Heart left ventricle (tissue), 16 donors: ENCODE measurements at regions not wholly inside any gene's neighbourhood (a gene's known extent, or its start where the extent isn't known, plus 50 kb on each side); places are given as distances from the start of the nearest gene placed in this dataset.
A peak's percentile ranks its signal among the peaks of the same experiment; 100 is the strongest.

Experiments used
- ATAC-seq, 4 donors: fragments of 200-7000 bp; cut with Tn5 transposase; one replicate each; pipeline ENCODE4 v1.9.1; 2020 to 2022; ENCODE audit warnings: moderate library complexity in 4 of 4, mild to moderate bottlenecking in 3 of 4, moderate number of reproducible peaks in 1 of 4
- DNase-seq, 5 donors: peaks; one replicate each; pipeline ENCODE4 v3.0.0-alpha.2; 2020
- H3K27ac ChIP-seq, 12 donors: fragments of 200-600 bp; sonication (generic) in 4 of 12; one replicate each; pipeline versions ENCODE4 v1.5.0 to v1.8.0; 2016 to 2022; ENCODE audit warnings: mild to moderate bottlenecking in 2 of 12
- H3K27me3 ChIP-seq, 9 donors: fragments of 200-600 bp; sonication (generic) in 2 of 9; one replicate each; pipeline versions ENCODE4 v1.5.1 to v1.8.0; 2016 to 2022; ENCODE audit warnings: mild to moderate bottlenecking in 3 of 9
- H3K36me3 ChIP-seq, 9 donors: fragments of 200-600 bp; sonication (generic) in 2 of 9; one replicate each; pipeline versions ENCODE4 v1.5.0 to v1.8.0; 2018 to 2022; ENCODE audit warnings: mild to moderate bottlenecking in 2 of 9
- H3K4me1 ChIP-seq, 12 donors: fragments of 200-600 bp; sonication (generic) in 4 of 12; one replicate each; pipeline versions ENCODE4 v1.5.0 to v1.8.0; 2016 to 2022; ENCODE audit warnings: mild to moderate bottlenecking in 3 of 12
- H3K4me3 ChIP-seq, 12 donors: fragments of 200-600 bp; sonication (generic) in 4 of 12; one replicate each; pipeline versions ENCODE4 v1.5.0 to v1.8.0; 2017 to 2022; ENCODE audit warnings: mild to moderate bottlenecking in 9 of 12, moderate library complexity in 4 of 12
- H3K9me3 ChIP-seq, 12 donors: fragments of 200-600 bp; sonication (generic) in 4 of 12; one replicate each; pipeline versions ENCODE4 v1.5.0 to v1.8.0; 2016 to 2022; ENCODE audit warnings: mild to moderate bottlenecking in 1 of 12
- POLR2A ChIP-seq, 2 donors: fragments of 450-650 bp; IDR thresholded peaks; one replicate each; pipeline ENCODE4 v1.6.1; 2017; ENCODE audit warnings: antibody characterized with exemption in 2 of 2, mild to moderate bottlenecking in 2 of 2, moderate library complexity in 2 of 2
- WGBS, 4 donors: extraction: QIAGEN DNeasy Blood & Tissue Kit in 2 of 4; methylation state at CpG; one replicate each; pipeline versions ENCODE4 v1.1.5 to v1.1.7; 2013 to 2018; 5-methylcytosine and 5-hydroxymethylcytosine counted together
- intact Hi-C, 10 donors: fragments of 100-400 bp; cut with DNase I; formaldehyde crosslinking; loops; one replicate each; pipeline versions ENCODE4 v1.11.1 to v1.14.2; 2022
- TF ChIP-seq, protein P1 (sequence below), 12 donors: fragments of 200-600 bp; sonication (generic) in 4 of 12; IDR thresholded peaks; one replicate each; pipeline versions ENCODE4 v1.5.0 to v1.8.0; 2018 to 2022; ENCODE audit warnings: antibody characterized with exemption in 12 of 12, mild to moderate bottlenecking in 5 of 12
- donor health status: ischemic (EF 13 %, LVEDD 7.1; RV severe dilation, severe dysfunction).
- donor health status: healthy with polysubstance abuse.
- donor health status: DM: no; HTN: yes; CAD: no.
- donor health status: DM: no; HTN: no; CAD: no.
- donor health status: ischemic (EF 25% LVEDD 6.9; RV normal size, moderate dysfunction).
- donor health status: ischemic (EF 25% LVEDD 5.7; RV mildly dilated, moderate dysfunction).
- donor health status: healthy.
- donor health status: DM: yes; HTN: yes; CAD: no.
- donor health status: ischemic (EF 35%, LVEDD 5.7; RV mildly dilated, moderate dysfunction).
- donor health status: nonischemic (EF 11% LVEDD 7.7; RV severe dilation, severe dysfunction).
- donor health status: DM: yes; HTN: yes; CAD: no.
- donor health status: PGD.
- donor health status: ischemic (EF 29% LVEDD 5.4; RV normal size, mild dysfunction).
- donor health status: nonischemic (EF 23%, LVEDD 6.1; RV moderate dilation, normal function).

DNA sequence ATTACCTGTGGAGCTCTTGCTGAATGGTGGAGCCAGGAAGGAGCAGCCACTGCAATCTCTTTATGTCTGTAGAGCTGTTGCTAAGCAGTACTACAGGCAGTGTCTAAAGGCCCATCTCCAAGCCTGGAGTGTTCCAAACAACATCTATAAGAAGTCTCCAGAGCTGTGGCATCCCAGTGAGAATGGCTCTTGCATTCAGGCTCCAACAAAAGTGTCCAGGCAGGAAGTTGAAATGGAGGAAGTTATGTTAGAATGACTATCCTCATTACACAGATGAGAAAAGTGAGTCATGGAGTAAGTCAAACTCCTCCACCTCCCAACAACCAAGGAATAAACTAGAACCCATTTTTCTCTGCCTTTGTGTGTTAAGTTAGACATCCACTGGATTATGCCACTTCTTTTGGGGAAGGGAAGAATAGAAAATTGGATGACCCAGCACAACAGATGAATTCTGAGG is 288.5 kb upstream of the STXBP5 start:
- TF ChIP-seq POLR2A (IDR thresholded peaks at IDR 0.05): no peak
- TF ChIP-seq, protein P1, sequence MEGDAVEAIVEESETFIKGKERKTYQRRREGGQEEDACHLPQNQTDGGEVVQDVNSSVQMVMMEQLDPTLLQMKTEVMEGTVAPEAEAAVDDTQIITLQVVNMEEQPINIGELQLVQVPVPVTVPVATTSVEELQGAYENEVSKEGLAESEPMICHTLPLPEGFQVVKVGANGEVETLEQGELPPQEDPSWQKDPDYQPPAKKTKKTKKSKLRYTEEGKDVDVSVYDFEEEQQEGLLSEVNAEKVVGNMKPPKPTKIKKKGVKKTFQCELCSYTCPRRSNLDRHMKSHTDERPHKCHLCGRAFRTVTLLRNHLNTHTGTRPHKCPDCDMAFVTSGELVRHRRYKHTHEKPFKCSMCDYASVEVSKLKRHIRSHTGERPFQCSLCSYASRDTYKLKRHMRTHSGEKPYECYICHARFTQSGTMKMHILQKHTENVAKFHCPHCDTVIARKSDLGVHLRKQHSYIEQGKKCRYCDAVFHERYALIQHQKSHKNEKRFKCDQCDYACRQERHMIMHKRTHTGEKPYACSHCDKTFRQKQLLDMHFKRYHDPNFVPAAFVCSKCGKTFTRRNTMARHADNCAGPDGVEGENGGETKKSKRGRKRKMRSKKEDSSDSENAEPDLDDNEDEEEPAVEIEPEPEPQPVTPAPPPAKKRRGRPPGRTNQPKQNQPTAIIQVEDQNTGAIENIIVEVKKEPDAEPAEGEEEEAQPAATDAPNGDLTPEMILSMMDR (IDR thresholded peaks at IDR 0.05): no peak
- H3K4me3 ChIP-seq: no peak overlapping the region
- intact Hi-C loops: loop anchor here in 3 of 10 donors (2.0 to 10.0 kb wide), 2 partner anchors 287 to 289 kb away; partner anchors contain the start of gene STXBP5 (in 2 of the 3)
- H3K27ac ChIP-seq: peak overlapping the region in 2 of 12 donors; percentile 67 to 88
- H3K27me3 ChIP-seq: no peaks in the 10 kb centered on the region
- H3K36me3 ChIP-seq: no peaks in the 10 kb centered on the region
- ATAC-seq (no peak), DNase-seq (no peak)
- peaks cover 0 to 34% (median 11%) of the 10 kb centered on the region in 12 donors for H3K4me1 ChIP-seq
- no peaks in the 10 kb centered on the region for H3K9me3 ChIP-seq

DNA sequence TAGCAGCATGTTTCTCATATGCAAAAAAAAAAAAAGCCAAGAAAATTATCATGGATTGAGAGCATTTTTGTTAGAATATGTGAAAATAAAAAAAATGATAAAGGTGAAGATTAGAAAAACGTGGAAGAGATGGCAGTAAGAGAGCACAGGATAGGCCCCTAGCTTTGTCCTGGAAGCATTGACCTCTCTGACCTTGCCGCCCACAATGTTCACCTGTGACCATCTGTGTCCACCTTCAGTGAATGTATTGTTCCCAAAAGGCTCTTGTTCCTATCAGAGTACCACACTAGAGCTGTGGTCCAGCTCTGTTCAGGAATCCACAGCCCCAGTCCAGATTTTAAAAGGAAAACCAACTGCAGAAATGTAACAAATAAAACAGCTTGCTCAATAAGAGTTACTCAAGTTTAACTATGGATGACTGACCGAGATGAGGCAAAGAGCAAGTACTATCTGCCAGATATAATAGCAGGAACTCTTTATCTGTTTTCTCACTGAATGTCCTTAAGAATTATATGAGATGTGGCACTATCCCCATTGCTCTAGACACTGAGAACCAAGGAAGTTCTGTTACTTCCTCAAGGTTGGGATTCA is 287.7 kb upstream of the STXBP5 start:
- 83 to 93% (median 87%) methylated on average over 3 of the region's 3 CpGs for WGBS, 4 donors
- Histone ChIP-seq H3K27ac (no peak overlapping the region), H3K27me3 (no peaks in the 10 kb centered on the region), H3K4me1 (peaks cover 0 to 34% (median 11%) of the 10 kb centered on the region in 12 donors), H3K4me3 (no peak overlapping the region), H3K36me3 (no peaks in the 10 kb centered on the region), H3K9me3 (no peaks in the 10 kb centered on the region)
- ATAC-seq (no peak), DNase-seq (no peak)
- intact Hi-C loops: loop anchor here in 2 of 10 donors (10.0 kb wide), 1 partner anchor 288 kb away; the partner anchor contains the start of gene STXBP5 (in 2 of the 2)
- TF ChIP-seq, protein P1 (IDR thresholded peaks at IDR 0.05): no peak
- no peak for TF ChIP-seq POLR2A (IDR thresholded peaks at IDR 0.05)

DNA sequence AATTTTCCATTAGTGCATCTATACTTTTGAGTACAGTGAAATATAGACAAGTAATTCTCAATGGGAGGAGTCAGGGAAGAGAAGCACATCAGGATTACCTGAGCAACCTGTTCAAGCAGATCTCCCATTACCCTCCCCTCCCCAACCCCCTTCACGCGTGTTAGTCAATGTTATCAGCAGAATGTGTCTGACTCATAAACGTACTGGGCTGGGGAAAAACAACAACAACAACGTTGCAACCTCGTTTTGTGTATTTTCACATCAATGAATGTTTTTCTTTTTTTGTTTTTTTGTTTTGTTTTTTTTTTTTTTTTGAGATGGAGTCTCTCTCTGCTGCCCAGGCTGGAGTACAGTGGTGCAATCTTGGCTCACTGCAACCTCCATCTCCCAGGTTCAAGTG is 287.0 kb upstream of the STXBP5 start:
- intact Hi-C loops: loop anchor here in 2 of 10 donors (10.0 kb wide), 1 partner anchor 288 kb away; the partner anchor contains the start of gene STXBP5 (in 2 of the 2)
- Histone ChIP-seq H3K9me3 (no peaks in the 10 kb centered on the region), H3K36me3 (no peaks in the 10 kb centered on the region), H3K4me1 (peaks cover 0 to 34% (median 11%) of the 10 kb centered on the region in 12 donors), H3K27me3 (no peaks in the 10 kb centered on the region), H3K27ac (no peak overlapping the region), H3K4me3 (no peak overlapping the region)
- ATAC-seq: no peak
- TF ChIP-seq POLR2A (IDR thresholded peaks at IDR 0.05): no peak
- TF ChIP-seq, protein P1 (IDR thresholded peaks at IDR 0.05): no peak
- 78 to 89% (median 85%) methylated on average over 5 of the region's 5 CpGs for WGBS, 4 donors
- no peak for DNase-seq

DNA sequence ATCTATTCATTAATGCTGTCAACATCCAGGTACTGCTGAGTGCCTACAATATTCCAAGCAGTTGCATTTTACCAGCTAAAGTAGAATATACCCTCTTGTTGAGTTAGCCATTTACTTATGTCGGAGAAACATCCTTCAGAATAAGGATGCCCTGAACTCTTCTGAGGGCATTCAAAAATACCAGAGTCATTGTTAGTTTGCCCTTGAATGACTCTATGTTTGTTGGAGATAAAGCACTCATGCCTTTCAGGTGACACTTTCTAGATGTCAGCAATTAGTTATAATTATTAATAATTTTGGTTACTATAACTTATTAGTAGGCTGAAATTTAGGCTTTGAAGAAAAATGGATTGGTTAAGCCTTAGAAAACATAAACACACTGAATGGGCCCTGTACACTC is 286.2 kb upstream of the STXBP5 start:
- H3K4me1 ChIP-seq: peaks cover 0 to 34% (median 11%) of the 10 kb centered on the region in 12 donors
- intact Hi-C loops: loop anchor here in 2 of 10 donors (10.0 kb wide), 1 partner anchor 287 kb away; the partner anchor contains the start of gene STXBP5 (in 2 of the 2)
- H3K4me3 ChIP-seq: no peak overlapping the region
- H3K27ac ChIP-seq: no peak overlapping the region
- ATAC-seq (no peak), DNase-seq (no peak)
- no peak for TF ChIP-seq POLR2A (IDR thresholded peaks at IDR 0.05)
- TF ChIP-seq, protein P1 (IDR thresholded peaks at IDR 0.05): no peak
- no peaks in the 10 kb centered on the region for H3K36me3 ChIP-seq
- no peaks in the 10 kb centered on the region for H3K27me3 ChIP-seq
- 53 to 73% (median 68%) methylated on average over 1 of the region's 1 CpG for WGBS, 4 donors
- H3K9me3 ChIP-seq: no peaks in the 10 kb centered on the region
